ENCODE measurements at regions not wholly inside any gene's neighbourhood (a gene's known extent, or its start where the extent isn't known, plus 50 kb on each side); places are given as distances from the start of the nearest gene placed in this dataset.
A peak's percentile ranks its signal among the peaks of the same experiment; 100 is the strongest.

- no peak for TF ChIP-seq CTCF (conservative IDR thresholded peaks at IDR 0.05)
- no peaks in the 10 kb centered on the region for H3K4me1 Mint-ChIP-seq
- H3K36me3 Mint-ChIP-seq (ENCODE audit: low read depth) = no peaks in the 10 kb centered on the region
- no peak overlapping the region for H3K27ac Mint-ChIP-seq (ENCODE audit: unreplicated experiment)
- H3K9me3 Mint-ChIP-seq = no peaks in the 10 kb centered on the region
- H3K4me3 Mint-ChIP-seq = no peak overlapping the region
- DNase-seq (ENCODE audit: low read depth, low spot score) = no peak
- no peaks in the 10 kb centered on the region for H3K27me3 Mint-ChIP-seq (ENCODE audit: low read depth)
These were observed 294.5 kb downstream of the C3orf38 start for GRCh38 chr3:88444251-88444650.

GRCh38 chr3:88452228-88452627 lies 302.5 kb downstream of the C3orf38 start:
- no peak for DNase-seq (ENCODE audit: low read depth, low spot score)
- H3K9me3 Mint-ChIP-seq = peaks cover 6% of the 10 kb centered on the region
- H3K27me3 Mint-ChIP-seq (ENCODE audit: low read depth) = no peaks in the 10 kb centered on the region
- no peaks in the 10 kb centered on the region for H3K36me3 Mint-ChIP-seq (ENCODE audit: low read depth)
- H3K4me3 Mint-ChIP-seq = no peak overlapping the region
- H3K27ac Mint-ChIP-seq (ENCODE audit: unreplicated experiment) = no peak overlapping the region
- H3K4me1 Mint-ChIP-seq = no peaks in the 10 kb centered on the region
- TF ChIP-seq CTCF (conservative IDR thresholded peaks at IDR 0.05) = no peak

- H3K4me1 Mint-ChIP-seq = no peaks in the 10 kb centered on the region
- DNase-seq (ENCODE audit: low read depth, low spot score) = no peak
- no peak overlapping the region for H3K27ac Mint-ChIP-seq (ENCODE audit: unreplicated experiment)
- TF ChIP-seq CTCF (conservative IDR thresholded peaks at IDR 0.05) = no peak
- no peaks in the 10 kb centered on the region for H3K36me3 Mint-ChIP-seq (ENCODE audit: low read depth)
- H3K27me3 Mint-ChIP-seq (ENCODE audit: low read depth) = no peaks in the 10 kb centered on the region
- peaks cover 10% of the 10 kb centered on the region for H3K9me3 Mint-ChIP-seq
- no peak overlapping the region for H3K4me3 Mint-ChIP-seq
These were observed 310.6 kb downstream of the C3orf38 start for GRCh38 chr3:88460369-88460768.

- Mint-ChIP-seq H3K36me3 (ENCODE audit: low read depth) (no peaks in the 10 kb centered on the region), H3K9me3 (peaks cover 19% of the 10 kb centered on the region), H3K4me1 (no peaks in the 10 kb centered on the region), H3K27ac (ENCODE audit: unreplicated experiment) (no peak overlapping the region), H3K4me3 (no peak overlapping the region), H3K27me3 (ENCODE audit: low read depth) (no peaks in the 10 kb centered on the region)
- no peak for DNase-seq (ENCODE audit: low read depth, low spot score)
- no peak for TF ChIP-seq CTCF (conservative IDR thresholded peaks at IDR 0.05)
These were observed 312.5 kb downstream of the C3orf38 start for GRCh38 chr3:88462230-88462629.

GRCh38 chr3:88467191-88467590 lies 317.4 kb downstream of the C3orf38 start:
- Mint-ChIP-seq H3K27me3 (ENCODE audit: low read depth) (no peaks in the 10 kb centered on the region), H3K36me3 (ENCODE audit: low read depth) (no peaks in the 10 kb centered on the region), H3K9me3 (peaks cover 21% of the 10 kb centered on the region), H3K4me3 (no peak overlapping the region), H3K27ac (ENCODE audit: unreplicated experiment) (peak overlapping the region; percentile 32), H3K4me1 (no peaks in the 10 kb centered on the region)
- no peak for DNase-seq (ENCODE audit: low read depth, low spot score)
- TF ChIP-seq CTCF (conservative IDR thresholded peaks at IDR 0.05) = no peak

- no peak overlapping the region for H3K4me3 Mint-ChIP-seq
- H3K27ac Mint-ChIP-seq (ENCODE audit: unreplicated experiment) = no peak overlapping the region
- H3K27me3 Mint-ChIP-seq (ENCODE audit: low read depth) = no peaks in the 10 kb centered on the region
These were observed 319.5 kb downstream of the C3orf38 start for GRCh38 chr3:88469216-88469615.

More at GRCh38 chr3:88469216-88469615, 319.5 kb downstream of the C3orf38 start:
- H3K36me3 Mint-ChIP-seq (ENCODE audit: low read depth) = no peaks in the 10 kb centered on the region
- no peak for TF ChIP-seq CTCF (conservative IDR thresholded peaks at IDR 0.05)
- H3K9me3 Mint-ChIP-seq = peaks cover 17% of the 10 kb centered on the region
- DNase-seq (ENCODE audit: low read depth, low spot score) = no peak
- no peaks in the 10 kb centered on the region for H3K4me1 Mint-ChIP-seq

Measured in neural crest cell (in vitro differentiated cells).